GM21515 (cell line): ENCODE measurements at regions not wholly inside any gene's neighbourhood (a gene's known extent, or its start where the extent isn't known, plus 50 kb on each side); places are given as distances from the start of the nearest gene placed in this dataset.

ENCODE experiments used
- ATAC-seq: cut with Tn5 transposase; IDR thresholded peaks from one replicate; pipeline ENCODE4 v1.9.1; 2021; ENCODE audit not compliant: unreplicated experiment

DNA sequence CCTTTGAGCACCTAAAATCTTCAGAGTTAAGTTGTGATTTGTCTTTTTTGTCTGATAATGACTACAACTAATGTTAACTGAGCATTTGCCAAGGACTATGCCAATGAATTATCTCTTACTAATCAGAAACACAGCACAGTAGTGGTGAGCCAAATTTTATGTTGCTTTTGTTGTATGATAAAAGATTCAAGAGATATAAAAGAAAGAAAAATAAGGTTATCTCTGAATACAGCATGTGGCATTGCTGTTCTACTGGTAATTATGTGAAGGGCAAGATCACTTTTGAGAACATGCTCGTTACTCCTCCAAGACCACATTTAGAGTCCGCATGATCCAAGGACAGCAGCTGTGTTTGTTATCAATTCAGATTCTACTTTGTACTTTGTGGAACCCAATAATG is 133.4 kb upstream of the MYLIP start:
- ATAC-seq: no peak

DNA sequence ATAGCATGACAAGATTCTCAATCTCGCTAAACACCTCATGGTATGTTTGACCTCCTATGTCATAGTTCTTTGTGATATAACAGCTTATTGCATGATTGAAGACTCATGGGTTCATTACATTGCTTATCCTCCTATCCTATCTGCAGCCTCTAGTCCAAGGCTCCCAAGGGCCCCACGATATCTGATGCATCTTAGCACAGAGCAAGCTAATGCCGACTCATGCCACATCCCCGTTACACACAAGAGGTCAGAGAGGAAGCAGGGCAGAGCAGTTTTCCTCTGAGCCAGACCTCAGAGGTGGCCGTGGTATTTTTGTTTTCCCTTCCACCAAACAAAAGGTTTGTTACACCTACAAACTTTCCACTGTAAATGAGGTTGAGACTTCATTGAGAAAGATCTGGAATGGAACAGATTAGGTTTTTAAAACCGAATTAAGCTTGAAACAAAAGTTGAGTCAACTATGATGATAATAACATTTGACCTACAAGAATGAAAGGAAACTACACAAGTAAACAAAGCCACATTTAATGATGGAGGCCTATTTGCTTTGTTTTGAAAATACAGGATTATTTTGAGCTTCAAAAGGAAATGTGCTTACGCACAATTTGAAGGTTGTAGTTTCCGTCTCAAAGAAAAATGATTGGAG is 133.9 kb upstream of the MYLIP start:
- ATAC-seq: no peak

DNA sequence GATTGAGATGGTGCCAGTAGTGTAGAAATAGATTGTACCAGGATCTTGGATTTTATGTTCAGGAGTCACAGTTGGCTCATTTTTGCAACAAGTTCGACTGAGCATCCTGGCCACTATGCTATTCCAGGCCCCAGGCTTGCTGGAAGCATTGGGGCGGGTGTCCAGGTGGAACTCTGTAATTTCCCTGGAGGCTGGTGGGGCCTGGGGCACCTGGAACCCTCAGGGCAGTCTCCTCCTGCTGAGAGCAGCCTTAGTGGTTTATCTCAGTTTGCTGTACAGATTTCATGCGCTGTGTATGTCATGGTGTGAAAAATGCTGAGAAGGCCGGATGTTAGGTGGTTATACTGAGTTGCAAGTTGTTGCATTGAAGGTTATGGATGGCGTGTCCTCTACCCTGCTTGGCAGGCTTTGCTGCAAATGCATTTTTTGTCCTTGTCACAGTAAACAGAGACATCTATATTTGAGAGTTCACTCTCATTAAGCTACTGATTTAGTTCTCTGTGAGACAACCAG is 135.1 kb upstream of the MYLIP start:
- ATAC-seq: no peak

DNA sequence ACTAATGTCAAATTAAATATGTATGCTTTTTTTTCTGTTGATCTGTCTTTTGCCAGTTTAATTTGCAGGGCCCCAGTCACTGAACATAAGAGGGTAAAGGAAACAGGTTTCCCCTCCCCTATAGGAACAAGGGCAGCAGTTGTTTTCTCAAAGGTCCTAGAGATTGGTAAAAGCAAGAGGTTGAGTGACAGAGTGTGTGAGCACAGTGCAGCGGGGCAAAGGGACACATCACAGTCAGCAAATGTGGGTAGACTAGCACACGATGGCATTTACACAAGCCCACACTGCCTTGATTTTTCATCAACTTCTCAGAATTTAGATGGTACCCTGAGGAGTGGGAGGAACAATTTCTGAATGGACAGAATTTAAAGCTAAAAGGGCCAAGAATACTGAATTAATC is 138.7 kb upstream of the MYLIP start:
- ATAC-seq: no peak

DNA sequence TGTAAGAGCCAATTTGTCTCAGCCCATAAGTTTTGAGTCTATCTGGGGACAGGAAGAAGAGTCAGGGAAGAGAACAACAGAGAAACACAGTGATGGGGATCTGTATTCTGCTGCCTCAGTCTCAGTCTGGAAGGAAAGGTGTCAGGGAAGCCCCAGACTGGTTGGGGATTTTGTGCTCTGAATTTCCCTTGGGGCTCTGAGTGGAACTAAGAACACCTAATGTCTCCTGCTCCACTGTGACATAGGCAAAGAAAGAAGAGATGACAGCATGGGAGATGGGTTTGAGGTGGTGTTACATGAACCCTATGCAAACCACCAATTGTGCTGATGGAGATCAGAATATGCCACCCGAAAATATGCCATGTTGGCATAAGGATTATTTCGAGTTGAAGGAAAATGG is 139.5 kb upstream of the MYLIP start:
- ATAC-seq: peak; percentile 61

DNA sequence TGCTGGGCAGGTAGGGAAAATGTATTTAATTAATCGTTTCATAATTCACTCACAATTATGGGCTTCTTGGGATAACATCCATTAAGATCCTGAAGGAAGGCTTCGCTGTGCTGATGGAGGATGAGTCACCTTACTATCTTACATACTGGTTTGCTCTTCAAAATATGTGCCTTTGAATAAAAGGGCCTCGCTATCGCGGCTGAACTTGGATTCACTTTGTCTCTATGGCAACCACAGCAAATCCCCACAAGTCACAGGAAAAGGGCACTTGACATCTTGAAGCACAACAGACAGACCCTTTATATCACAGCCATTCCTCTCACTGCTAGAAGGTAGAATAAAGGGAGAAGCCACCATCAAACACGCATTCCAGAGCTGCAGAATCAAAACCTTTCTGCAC is 141.3 kb upstream of the MYLIP start:
- no peak for ATAC-seq

DNA sequence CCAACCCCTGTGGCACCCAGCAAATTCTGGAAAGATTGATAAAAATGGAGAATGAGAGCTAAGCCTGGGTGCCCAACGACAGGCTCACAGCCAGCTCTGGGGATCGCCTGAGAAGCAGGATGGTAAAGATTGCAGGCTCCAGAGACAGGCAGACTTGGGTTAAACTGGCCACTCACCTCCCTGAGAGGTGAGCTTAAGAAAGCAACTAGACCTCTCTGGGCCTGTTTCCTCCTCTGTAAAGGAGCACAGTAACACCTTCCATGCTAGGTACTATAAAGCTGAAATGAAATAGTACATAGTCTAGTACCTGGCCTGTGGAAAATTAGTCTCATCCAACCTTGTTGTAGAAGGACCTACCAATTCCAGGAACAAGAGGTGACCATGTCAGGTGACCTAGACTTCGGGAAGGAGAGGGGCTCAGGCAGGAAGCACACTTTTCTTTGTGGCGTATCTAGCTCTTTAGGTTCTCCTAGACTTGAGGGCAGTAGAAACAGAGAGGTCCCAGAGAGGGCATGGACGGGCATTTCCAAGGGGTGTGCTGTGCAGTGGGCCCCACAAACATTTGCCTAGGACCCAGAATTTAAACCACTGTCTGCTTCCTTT is 142.8 kb upstream of the MYLIP start:
- ATAC-seq: no peak

DNA sequence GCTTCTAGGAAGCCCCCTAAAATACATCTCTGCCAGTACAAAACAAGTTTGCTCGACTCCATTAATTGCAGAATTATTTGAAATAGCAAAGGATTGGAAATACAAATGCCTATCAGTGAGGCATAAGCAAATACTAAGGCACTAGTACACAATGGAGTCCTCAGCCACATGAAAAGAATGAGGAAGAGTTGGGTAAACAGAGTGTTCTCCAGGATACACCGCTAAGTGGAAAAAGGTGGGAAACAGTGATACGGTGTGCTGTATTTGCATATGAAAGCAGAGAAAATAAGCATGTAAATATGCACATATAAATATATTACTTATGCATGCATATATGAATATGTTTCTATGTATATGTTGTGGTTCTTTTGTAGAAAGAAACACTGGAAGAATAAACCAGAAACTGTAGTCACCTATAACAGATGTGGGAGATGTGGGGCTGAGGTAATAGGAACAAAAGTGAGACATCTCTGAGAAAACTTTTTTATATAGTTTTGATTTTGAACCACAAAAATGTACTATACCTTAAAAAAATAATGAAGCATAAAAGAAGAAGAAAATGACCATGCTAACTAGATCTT is 143.4 kb upstream of the MYLIP start:
- no peak for ATAC-seq

DNA sequence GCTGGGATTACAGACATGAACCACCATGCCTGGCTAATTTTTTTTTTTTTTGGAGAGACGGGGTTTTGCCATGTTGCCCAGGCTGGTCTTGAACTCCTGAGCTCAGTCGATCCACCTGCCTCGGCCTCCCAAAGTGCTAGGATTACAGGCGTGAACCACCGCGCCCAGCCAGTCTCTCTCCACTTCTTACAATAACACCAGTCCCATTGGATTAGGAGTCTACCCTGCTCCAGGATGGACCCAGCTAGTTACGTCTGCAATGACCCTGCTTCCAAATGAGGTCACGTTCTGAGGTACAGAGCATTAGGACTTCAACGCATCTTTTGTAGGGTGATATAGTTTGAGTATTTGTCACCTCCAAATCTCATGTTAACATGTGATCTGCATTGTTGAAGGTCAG is 146.9 kb upstream of the MYLIP start:
- no peak for ATAC-seq

DNA sequence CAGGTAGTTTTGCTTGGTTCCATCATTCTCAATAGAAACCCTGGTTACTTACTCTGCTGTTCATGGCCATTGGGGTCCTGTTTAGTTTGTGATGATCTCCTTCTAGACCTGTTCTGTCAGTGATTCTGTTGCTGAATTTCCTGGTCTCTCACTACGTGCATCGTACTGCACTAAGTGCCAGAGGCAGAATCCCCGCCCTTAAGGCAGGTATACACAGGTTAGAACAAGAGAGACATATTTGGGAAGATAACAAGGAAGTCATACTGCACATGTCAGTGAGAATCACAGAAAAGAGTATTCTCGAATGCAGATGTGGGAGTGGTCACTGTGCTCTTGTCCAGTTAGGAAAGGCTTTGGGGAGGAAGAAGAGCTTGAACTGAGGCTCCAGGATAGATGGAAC is 148.1 kb upstream of the MYLIP start:
- no peak for ATAC-seq

DNA sequence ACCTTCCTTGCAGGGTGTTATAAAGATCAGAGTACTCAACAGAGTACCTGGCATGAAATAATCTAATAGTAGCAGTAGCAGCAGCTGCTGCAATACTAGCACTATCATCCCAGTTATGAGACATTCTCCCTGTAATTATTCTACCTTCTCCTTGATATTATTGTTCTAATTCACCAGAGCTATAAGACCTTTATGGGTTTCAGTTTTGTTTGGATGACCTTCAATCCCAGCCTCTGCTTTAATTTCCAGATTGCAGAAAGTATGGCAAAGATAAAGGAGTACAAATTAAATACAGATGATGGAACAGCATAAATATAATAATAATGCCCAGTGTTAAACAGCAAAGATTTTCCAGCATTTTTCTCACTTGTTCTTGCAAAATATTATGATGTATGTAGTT is 150.5 kb upstream of the MYLIP start:
- no peak for ATAC-seq

DNA sequence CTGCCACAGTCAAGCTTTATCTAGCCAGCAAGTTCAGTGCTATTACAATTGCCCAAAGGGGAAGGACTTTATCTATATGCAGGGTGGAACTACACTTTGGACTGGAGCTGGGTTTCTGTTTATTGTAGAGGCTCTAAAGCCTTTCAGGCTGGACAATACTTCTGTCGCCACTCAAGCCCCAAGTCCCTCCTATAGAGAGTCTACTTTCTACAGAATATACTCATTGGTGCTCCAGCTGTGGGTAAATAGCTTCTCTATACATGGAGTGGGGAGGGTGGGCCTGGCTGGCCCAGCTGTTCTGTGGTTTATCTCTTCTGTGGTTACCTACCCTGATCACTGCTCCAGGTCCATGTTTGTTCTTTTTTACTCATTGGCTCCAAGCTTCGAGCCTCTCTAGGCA is 151.8 kb upstream of the MYLIP start:
- ATAC-seq: no peak

DNA sequence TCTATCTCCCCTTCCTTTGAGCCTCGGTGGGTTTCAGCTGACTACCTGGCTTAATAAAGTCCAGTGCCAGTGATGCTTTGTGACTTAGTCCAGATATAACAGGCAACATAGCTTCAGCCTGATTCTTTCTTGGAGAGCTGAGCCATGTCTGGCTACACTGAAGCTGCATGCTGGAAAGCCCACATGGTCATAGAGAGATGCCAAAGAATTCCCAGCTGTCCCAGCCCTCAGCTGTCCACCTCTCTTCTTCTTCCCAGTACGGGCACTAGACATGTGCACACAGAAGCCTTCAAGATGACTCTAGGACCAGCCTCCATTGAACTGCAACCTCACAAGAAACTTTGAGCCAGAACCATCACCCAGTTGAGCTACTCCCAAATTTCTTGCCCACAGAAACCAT is 154.1 kb upstream of the MYLIP start:
- ATAC-seq: no peak

DNA sequence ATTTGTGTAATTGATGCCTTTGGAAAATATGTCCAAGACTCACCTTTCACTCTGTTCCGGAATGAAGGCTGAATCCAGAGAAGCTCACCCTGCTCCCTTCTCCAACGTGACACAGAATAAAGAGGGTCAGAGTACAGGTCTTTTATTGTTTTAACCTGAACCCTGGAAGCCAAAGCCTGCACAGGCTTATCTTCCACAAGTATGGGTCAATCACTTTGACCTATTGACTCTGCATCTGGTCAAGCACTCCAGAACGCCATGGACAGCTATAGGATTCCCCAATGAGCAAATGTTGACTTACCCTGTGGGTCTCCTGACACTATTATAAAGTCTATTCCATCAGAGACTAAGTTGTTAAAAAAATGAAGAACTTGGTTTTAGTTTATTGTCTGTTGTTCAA is 158.4 kb upstream of the MYLIP start:
- no peak for ATAC-seq

DNA sequence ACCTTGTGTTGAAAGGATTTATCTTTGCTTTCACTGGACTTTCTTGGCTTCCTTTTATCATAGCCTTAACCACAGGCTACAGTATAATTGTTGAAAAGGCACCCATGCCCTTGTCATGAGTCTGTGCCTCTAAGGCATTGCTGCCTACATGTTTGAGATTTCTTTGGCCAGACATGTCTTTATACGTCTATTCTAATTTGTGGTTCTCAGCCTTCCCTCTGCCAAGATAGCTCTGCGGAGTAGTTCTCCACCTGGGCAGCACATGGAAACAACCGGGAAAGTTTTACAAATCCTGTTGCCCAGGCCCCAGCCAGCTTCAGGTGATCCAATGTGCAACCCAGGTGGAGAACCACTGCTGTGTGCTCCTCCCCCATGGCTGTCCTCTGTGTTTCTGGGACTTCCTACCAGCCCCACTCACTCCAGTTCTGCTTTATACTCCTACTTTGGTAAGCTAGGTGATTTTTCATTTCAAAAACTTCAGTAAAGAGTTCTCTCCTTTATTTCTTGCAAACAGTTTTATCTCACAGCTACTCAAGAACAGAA is 159.6 kb upstream of the MYLIP start:
- no peak for ATAC-seq

DNA sequence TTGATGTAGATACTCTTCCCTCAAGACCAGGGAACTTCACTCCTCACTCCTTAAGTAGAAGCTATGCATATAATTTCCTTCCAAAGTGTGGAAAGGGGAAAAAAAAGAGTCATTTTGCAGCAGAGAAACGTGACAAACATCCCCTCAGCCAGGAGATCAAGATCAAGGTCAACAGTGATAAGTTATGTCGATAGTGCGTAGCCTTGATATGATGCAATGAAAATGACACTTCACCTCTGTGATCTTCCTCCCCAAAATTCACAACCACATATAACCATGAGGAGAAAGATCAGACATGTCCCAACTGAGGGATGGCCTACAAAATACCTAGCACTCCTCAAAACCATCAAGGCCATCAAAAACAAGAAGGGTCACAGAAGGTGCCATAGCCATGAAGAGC is 160.4 kb upstream of the MYLIP start:
- ATAC-seq: no peak

DNA sequence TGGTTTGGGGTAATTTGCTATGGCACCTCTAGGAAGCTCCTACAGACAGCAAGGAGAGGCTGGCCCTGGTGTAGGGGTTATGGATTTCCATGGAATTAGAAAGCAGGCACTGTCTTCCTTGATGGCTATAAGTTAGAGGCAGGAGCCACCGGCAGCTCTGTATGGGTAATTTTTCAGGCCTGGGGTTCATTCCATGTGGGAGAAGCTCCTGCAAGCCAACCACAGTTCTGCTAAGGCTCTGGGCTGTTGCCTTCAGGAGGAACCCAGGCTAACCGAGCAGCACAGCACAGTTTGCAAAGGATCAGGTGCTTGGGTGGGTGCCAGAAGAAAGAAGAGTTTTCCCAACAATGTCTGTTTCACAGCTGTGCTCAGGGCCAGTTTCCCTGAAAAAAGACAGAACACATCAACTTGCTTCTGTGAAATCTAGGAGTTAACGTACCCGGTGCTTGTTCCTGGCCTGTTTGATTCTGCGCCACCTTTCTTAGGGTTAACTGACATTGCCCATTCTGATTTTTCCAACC is 162.8 kb upstream of the MYLIP start:
- ATAC-seq: no peak

DNA sequence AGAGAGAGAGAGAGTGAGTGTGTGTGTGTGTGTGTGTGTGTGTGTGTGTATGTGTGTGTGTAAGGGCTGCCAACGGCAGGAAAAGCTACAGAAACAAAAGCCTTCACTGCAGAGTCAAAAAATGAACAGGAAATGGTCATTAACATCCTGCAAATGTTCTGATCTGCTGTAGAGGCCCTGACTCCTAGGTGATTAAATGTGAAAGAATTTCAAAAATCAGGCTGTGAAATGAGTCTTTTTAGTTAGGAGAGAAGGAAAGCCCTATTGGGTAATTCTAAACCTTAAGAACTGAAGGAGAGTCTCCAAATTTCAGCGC is 166.5 kb upstream of the MYLIP start:
- ATAC-seq: no peak

DNA sequence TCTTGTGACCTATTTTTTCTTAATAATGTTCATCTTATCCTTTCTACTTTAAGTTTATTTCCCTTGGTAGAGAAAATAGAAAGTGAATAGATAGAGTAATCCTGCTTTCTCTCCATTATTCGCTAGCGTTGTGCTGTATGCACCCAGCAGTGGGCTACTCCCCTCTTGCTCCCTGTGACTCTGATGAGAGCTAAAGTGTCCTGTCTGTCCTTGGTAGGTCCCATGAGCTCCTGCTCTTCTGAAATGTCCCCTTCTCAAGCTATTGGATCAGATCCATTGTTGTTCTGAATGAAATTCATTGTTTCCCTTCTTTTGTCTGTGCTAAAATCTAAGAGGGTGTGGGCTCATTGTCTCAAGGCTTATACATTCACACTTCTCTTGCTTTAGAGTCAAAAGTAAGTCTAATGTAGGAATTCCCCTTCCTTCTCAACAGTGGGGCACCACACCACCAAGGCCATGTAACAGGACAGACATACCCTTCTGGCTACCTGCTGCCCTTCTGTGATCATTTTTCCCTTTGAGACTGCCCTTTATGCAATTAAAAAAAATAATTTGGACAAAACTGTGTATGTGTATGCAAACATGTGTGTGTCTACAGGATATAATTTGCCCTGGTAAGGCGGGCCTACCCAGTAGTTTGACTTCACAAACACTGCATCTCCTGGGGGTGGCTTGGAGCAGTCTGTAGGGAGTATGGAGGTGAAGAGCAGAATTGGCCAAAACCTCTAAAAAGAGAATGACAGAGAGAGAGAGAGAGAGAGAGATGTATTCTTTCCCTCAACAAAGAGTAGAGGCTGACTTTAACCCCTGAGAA is 167.0 kb upstream of the MYLIP start:
- no peak for ATAC-seq

DNA sequence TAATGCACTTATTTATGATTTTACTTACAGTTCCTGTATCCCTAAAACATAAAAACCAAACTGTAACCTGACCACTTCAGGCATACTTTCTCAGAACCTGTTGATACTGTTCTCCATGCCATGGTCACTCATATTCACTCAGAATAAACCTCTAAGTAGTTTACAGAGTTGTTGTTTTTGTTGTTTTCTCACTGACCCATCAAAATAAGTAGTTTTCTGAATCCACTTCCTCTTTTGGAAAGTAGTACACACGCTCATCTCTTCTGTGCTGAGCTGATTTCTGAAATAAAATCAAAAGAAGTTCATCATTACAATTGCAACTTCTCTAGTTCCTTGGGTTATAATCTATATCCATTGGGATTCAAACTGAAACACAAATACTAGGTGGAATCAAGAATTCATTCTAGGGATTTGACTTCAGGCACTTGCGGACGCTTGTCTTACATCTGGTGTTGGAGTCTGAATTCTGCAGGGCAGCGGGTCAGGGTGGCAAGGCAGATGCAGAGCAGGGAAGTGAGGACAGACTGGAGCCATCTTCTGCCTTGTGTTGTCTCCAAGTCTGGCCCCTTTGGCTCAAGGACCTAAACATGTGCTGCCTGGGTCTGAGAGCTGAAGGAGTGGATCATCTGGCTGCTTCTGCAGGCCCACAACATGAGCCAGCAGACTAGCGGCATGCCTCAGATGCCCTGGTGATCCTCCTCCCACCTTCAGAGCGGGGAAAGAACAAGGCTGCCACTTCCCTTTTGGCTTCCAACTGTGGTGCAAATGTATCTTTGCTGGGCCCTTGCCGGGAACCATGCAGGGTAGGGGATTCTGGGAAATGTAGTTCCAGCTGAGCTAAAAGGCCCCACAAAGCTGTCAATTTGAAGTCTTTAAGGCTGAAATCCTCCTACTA is 167.9 kb upstream of the MYLIP start:
- no peak for ATAC-seq
